Caco-2 (cell line): ENCODE measurements at regions not wholly inside any gene's neighbourhood (a gene's known extent, or its start where the extent isn't known, plus 50 kb on each side); places are given as distances from the start of the nearest gene placed in this dataset.

Experiments used
- BruUV-seq: library from RNA; stranded (reverse); fragments of 400-500 nt; replicated peaks from 2 replicates; lab custom pipeline; 2021; lab: Mats Ljungman, UMichigan
- CTCF ChIA-PET: fragments of 300-600 bp; sonication (Branson Sonifier 250); formaldehyde crosslinking; loops from one replicate; lab custom pipeline; 2022; ENCODE audit warnings: antibody characterized with exemption; lab: Charles Lee
- POLR2A ChIA-PET: fragments of 300-600 bp; sonication (Branson Sonifier 250); formaldehyde crosslinking; loops from one replicate; lab custom pipeline; 2022; ENCODE audit warnings: antibody characterized with exemption; lab: Charles Lee
- DNase-seq, 2 experiments: peaks; one replicate each; pipeline versions ENCODE4 v3.0.0 to v3.0.0-alpha.2; 2020 to 2022
- H3K27me3 ChIP-seq: replicated peaks from 2 replicates; pipeline ENCODE4 v1.6.0; 2011; ENCODE audit warnings: low read length; ENCODE audit not compliant: control insufficient read depth, insufficient read depth
- H3K36me3 ChIP-seq: 2 replicates; pipeline ENCODE4 v1.5.1; 2011; ENCODE audit warnings: low read length; ENCODE audit not compliant: control insufficient read depth, insufficient read depth
- H3K4me1 ChIP-seq: fragments of 250-450 bp; sonication (Bioruptor Pico); 2 replicates; pipeline ENCODE4 v1.5.1; 2020; ENCODE audit warnings: mild to moderate bottlenecking
- H3K4me3 ChIP-seq: 2 replicates; pipeline ENCODE4 v1.5.1; 2011; ENCODE audit warnings: low read depth, mild to moderate bottlenecking, control low read depth, low read length
- H3K9me3 ChIP-seq: fragments of 250-450 bp; sonication (Bioruptor Pico); 2 replicates; pipeline ENCODE4 v1.5.1; 2020; ENCODE audit warnings: mild to moderate bottlenecking, moderate library complexity
- H3K27ac Mint-ChIP-seq: one replicate; pipeline ENCODE4 v1.8.0; 2022; ENCODE audit warnings: mixed read lengths; ENCODE audit not compliant: unreplicated experiment
- H3K27me3 Mint-ChIP-seq: one replicate; pipeline ENCODE4 v1.8.0; 2022; ENCODE audit warnings: mixed read lengths; ENCODE audit not compliant: insufficient read depth, unreplicated experiment
- H3K36me3 Mint-ChIP-seq: one replicate; pipeline ENCODE4 v1.8.0; 2022; ENCODE audit warnings: mild to moderate bottlenecking, mixed read lengths; ENCODE audit not compliant: insufficient read depth, unreplicated experiment
- H3K4me1 Mint-ChIP-seq: one replicate; pipeline ENCODE4 v1.8.0; 2022; ENCODE audit warnings: low read depth, mixed read lengths; ENCODE audit not compliant: unreplicated experiment
- H3K4me3 Mint-ChIP-seq: one replicate; pipeline ENCODE4 v1.8.0; 2022; ENCODE audit warnings: mild to moderate bottlenecking, moderate library complexity, mixed read lengths; ENCODE audit not compliant: unreplicated experiment
- H3K9me3 Mint-ChIP-seq: one replicate; pipeline ENCODE4 v1.8.0; 2022; ENCODE audit warnings: mixed read lengths; ENCODE audit not compliant: unreplicated experiment
- intact Hi-C: fragments of 100-400 bp; cut with micrococcal nuclease; formaldehyde crosslinking; loops from one replicate; pipeline ENCODE4 v1.10.0; 2022; ENCODE audit not compliant: unreplicated experiment
- TF ChIP-seq, protein P1 (sequence below), 2 experiments: fragments of 200-600 bp in 1 of 2; IDR thresholded peaks; 1 replicate in 1 of 2; 2 replicates in 1 of 2; pipeline versions ENCODE4 v1.5.1 to v1.8.0; 2011 to 2022; ENCODE audit warnings: antibody characterized with exemption in 1 of 2, control low read depth in 1 of 2, inconsistent platforms in 1 of 2, low read depth in 1 of 2, low read length in 1 of 2, mild to moderate bottlenecking in 1 of 2, moderate library complexity in 1 of 2; ENCODE audit not compliant: insufficient read depth in 1 of 2, severe bottlenecking in 1 of 2, unreplicated experiment in 1 of 2

DNA sequence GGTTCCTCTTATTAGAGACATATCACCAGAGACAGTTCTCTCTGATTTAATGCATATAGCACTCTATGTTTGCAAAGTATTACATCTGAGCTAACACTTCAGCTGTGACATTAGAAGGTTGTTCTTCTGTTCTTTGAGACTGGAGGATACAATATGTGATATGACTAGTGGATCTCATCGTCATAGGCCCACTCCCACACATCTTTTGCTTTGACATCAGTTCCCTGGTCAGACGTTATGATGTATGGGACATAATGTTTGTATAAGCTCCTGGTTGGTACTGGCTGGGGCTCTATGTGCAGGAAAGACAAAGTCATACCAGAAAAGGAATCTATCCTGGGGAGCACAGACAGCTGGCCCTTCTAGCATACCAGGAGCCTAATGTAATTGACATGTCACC lies 57.7 kb upstream of the MAML3 start:
- Mint-ChIP-seq H3K4me1 (peaks cover 6% of the 10 kb centered on the region), H3K27ac (no peak overlapping the region), H3K9me3 (no peaks in the 10 kb centered on the region), H3K27me3 (peaks cover 4% of the 10 kb centered on the region), H3K36me3 (no peaks in the 10 kb centered on the region), H3K4me3 (no peak overlapping the region)
- Histone ChIP-seq H3K4me3 (no peak overlapping the region), H3K4me1 (peaks cover 20% of the 10 kb centered on the region), H3K9me3 (no peaks in the 10 kb centered on the region), H3K27me3 (no peaks in the 10 kb centered on the region), H3K36me3 (no peaks in the 10 kb centered on the region)
- ChIA-PET POLR2A (no interaction called here), CTCF (no interaction called here)
- DNase-seq: no peak
- no TSS peak for BruUV-seq
- intact Hi-C loops: no loop called here
- TF ChIP-seq, protein P1, sequence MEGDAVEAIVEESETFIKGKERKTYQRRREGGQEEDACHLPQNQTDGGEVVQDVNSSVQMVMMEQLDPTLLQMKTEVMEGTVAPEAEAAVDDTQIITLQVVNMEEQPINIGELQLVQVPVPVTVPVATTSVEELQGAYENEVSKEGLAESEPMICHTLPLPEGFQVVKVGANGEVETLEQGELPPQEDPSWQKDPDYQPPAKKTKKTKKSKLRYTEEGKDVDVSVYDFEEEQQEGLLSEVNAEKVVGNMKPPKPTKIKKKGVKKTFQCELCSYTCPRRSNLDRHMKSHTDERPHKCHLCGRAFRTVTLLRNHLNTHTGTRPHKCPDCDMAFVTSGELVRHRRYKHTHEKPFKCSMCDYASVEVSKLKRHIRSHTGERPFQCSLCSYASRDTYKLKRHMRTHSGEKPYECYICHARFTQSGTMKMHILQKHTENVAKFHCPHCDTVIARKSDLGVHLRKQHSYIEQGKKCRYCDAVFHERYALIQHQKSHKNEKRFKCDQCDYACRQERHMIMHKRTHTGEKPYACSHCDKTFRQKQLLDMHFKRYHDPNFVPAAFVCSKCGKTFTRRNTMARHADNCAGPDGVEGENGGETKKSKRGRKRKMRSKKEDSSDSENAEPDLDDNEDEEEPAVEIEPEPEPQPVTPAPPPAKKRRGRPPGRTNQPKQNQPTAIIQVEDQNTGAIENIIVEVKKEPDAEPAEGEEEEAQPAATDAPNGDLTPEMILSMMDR (IDR thresholded peaks at IDR 0.05; ENCODE audit: insufficient read depth in 1 of 2, low read depth in 1 of 2, low read length in 1 of 2, severe bottlenecking in 1 of 2, unreplicated experiment in 1 of 2): no peak

DNA sequence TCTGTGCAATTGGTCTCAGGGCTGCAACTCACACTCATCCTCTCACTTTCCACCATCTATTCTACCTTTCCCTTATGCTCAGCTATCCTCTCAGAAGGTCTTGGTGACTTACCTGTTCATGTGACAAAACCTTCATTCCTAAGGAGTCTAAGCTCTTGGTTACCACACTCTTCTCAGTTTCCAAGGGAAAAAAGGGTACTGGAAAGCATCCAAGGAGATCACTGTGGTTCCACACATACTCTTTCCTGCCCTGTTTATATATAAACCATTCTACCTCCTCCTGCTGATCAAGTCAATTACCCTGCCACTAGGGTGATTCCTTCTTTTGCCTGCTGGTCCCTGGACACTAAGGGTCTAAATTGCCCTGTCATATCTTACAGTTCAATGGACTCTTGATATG lies 57.2 kb upstream of the MAML3 start:
- no peak overlapping the region for H3K4me3 Mint-ChIP-seq
- H3K4me1 ChIP-seq: peaks cover 20% of the 10 kb centered on the region
- H3K4me3 ChIP-seq: no peak overlapping the region
- no peak for DNase-seq
- H3K27me3 ChIP-seq: no peaks in the 10 kb centered on the region
- ChIA-PET POLR2A (no interaction called here), CTCF (interaction anchor here (0.9 kb wide), 1 partner anchor 115 kb away, joined by 3 read pairs; no protein-coding TSS in a partner anchor)
- intact Hi-C loops: no loop called here
- no TSS peak for BruUV-seq
- H3K9me3 ChIP-seq: no peaks in the 10 kb centered on the region
- H3K9me3 Mint-ChIP-seq: no peaks in the 10 kb centered on the region
- TF ChIP-seq, protein P1 (IDR thresholded peaks at IDR 0.05; ENCODE audit: insufficient read depth in 1 of 2, low read depth in 1 of 2, low read length in 1 of 2, severe bottlenecking in 1 of 2, unreplicated experiment in 1 of 2): no peak
- H3K27me3 Mint-ChIP-seq: peaks cover 4% of the 10 kb centered on the region
- H3K27ac Mint-ChIP-seq: no peak overlapping the region
- no peaks in the 10 kb centered on the region for H3K36me3 ChIP-seq
- H3K36me3 Mint-ChIP-seq: no peaks in the 10 kb centered on the region
- peaks cover 6% of the 10 kb centered on the region for H3K4me1 Mint-ChIP-seq

DNA sequence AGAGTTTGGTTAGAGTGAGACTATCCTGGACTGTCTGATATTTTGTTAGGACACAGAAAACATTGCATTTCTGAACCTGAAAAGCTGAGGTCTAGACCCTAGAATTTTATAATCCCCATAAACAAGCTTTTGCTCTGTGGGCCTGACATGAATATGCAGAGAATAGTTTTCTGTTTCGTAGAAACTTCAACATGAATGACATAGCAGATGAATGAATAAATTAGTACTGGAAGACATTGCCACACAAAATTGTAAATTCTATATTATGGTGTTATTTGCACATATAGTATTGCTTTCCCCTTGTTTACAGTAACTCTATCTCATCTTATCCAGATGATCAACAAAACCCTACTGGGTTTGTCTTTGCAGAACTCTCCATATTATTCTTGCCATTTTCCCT lies 54.9 kb upstream of the MAML3 start:
- no TSS peak for BruUV-seq
- peaks cover 6% of the 10 kb centered on the region for H3K4me1 Mint-ChIP-seq
- no peak for DNase-seq
- no peak overlapping the region for H3K27ac Mint-ChIP-seq
- POLR2A ChIA-PET: no interaction called here
- Histone ChIP-seq H3K36me3 (no peaks in the 10 kb centered on the region), H3K4me3 (no peak overlapping the region), H3K4me1 (peaks cover 20% of the 10 kb centered on the region), H3K27me3 (no peaks in the 10 kb centered on the region), H3K9me3 (no peaks in the 10 kb centered on the region)
- CTCF ChIA-PET: no interaction called here
- peaks cover 4% of the 10 kb centered on the region for H3K27me3 Mint-ChIP-seq
- TF ChIP-seq, protein P1 (IDR thresholded peaks at IDR 0.05; ENCODE audit: insufficient read depth in 1 of 2, low read depth in 1 of 2, low read length in 1 of 2, severe bottlenecking in 1 of 2, unreplicated experiment in 1 of 2): no peak
- no peaks in the 10 kb centered on the region for H3K36me3 Mint-ChIP-seq
- intact Hi-C loops: no loop called here
- H3K4me3 Mint-ChIP-seq: no peak overlapping the region
- no peaks in the 10 kb centered on the region for H3K9me3 Mint-ChIP-seq
